ENCODE measurements at regions not wholly inside any gene's neighbourhood (a gene's known extent, or its start where the extent isn't known, plus 50 kb on each side); places are given as distances from the start of the nearest gene placed in this dataset.
"Not testable (repeated sequence)": the region's sequence is repeated elsewhere in the genome, so short reads cannot be mapped to it uniquely, and the experiment has no call there.

GRCh38 chr5:62812621-62813255 lies 234.1 kb downstream of the LRRC70 start:
- DNase-seq (no peak), ATAC-seq (no peak)
- peaks cover 3 to 4% of the 10 kb centered on the region in 2 donors for H3K9me3 Mint-ChIP-seq
- Histone ChIP-seq H3K4me3 (ENCODE audit: low read length) (no peak overlapping the region), H3K27ac (ENCODE audit: low read length) (no peak overlapping the region), H3K4me1 (ENCODE audit: control insufficient read depth, insufficient read depth, low read length) (no peaks in the 10 kb centered on the region), H3K36me3 (ENCODE audit: control insufficient read depth, insufficient read depth, low read length) (no peaks in the 10 kb centered on the region), H3K27me3 (ENCODE audit: control insufficient read depth, insufficient read depth, low read length) (no peaks in the 10 kb centered on the region), H3K9me3 (ENCODE audit: control insufficient read depth, insufficient read depth, low read length) (no peaks in the 10 kb centered on the region)
- 73% methylated on average over 6 of the region's 6 CpGs for WGBS (ENCODE audit: insufficient coverage)
- H3K4me3 Mint-ChIP-seq, result no peak overlapping the region
- no peak for TF ChIP-seq CTCF (IDR thresholded peaks at IDR 0.05)
- no peaks in the 10 kb centered on the region for H3K36me3 Mint-ChIP-seq
- intact Hi-C loops (cut with micrococcal nuclease), result no loop called here
- H3K4me1 Mint-ChIP-seq, result no peaks in the 10 kb centered on the region
- H3K27ac Mint-ChIP-seq, result no peak overlapping the region
- H3K27me3 Mint-ChIP-seq (ENCODE audit: low read depth in 2 of 2), result no peaks in the 10 kb centered on the region

GRCh38 chr5:62804819-62805218 lies 226.2 kb downstream of the LRRC70 start:
- H3K4me3 Mint-ChIP-seq; H3K27ac ChIP-seq (ENCODE audit: low read length); H3K4me1 Mint-ChIP-seq; H3K36me3 Mint-ChIP-seq; H3K27me3 ChIP-seq (ENCODE audit: control insufficient read depth, insufficient read depth, low read length); H3K4me1 ChIP-seq (ENCODE audit: control insufficient read depth, insufficient read depth, low read length); ATAC-seq; H3K27ac Mint-ChIP-seq; H3K9me3 Mint-ChIP-seq; H3K4me3 ChIP-seq (ENCODE audit: low read length); H3K36me3 ChIP-seq (ENCODE audit: control insufficient read depth, insufficient read depth, low read length); DNase-seq; H3K9me3 ChIP-seq (ENCODE audit: control insufficient read depth, insufficient read depth, low read length); intact Hi-C loops (cut with micrococcal nuclease); H3K27me3 Mint-ChIP-seq (ENCODE audit: low read depth in 2 of 2): not testable (repeated sequence)
- WGBS (ENCODE audit: insufficient coverage), result 65% methylated on average over 12 of the region's 13 CpGs

GRCh38 chr5:62795926-62796325 lies 217.3 kb downstream of the LRRC70 start:
- Mint-ChIP-seq H3K27ac (no peak overlapping the region), H3K4me3 (no peak overlapping the region), H3K9me3 (peaks cover 9% of the 10 kb centered on the region in 2 donors), H3K36me3 (peaks cover 8% of the 10 kb centered on the region), H3K27me3 (ENCODE audit: low read depth in 2 of 2) (no peaks in the 10 kb centered on the region), H3K4me1 (no peaks in the 10 kb centered on the region)
- H3K4me3 ChIP-seq (ENCODE audit: low read length), result no peak overlapping the region
- H3K9me3 ChIP-seq (ENCODE audit: control insufficient read depth, insufficient read depth, low read length), result peaks cover 7% of the 10 kb centered on the region
- no peak for TF ChIP-seq CTCF (IDR thresholded peaks at IDR 0.05)
- ATAC-seq (no peak), DNase-seq (no peak)
- H3K4me1 ChIP-seq (ENCODE audit: control insufficient read depth, insufficient read depth, low read length), result no peaks in the 10 kb centered on the region
- intact Hi-C loops (cut with micrococcal nuclease), result no loop called here
- H3K27me3 ChIP-seq (ENCODE audit: control insufficient read depth, insufficient read depth, low read length), result no peaks in the 10 kb centered on the region
- no peak overlapping the region for H3K27ac ChIP-seq (ENCODE audit: low read length)
- no peaks in the 10 kb centered on the region for H3K36me3 ChIP-seq (ENCODE audit: control insufficient read depth, insufficient read depth, low read length)

- H3K4me3 ChIP-seq (ENCODE audit: low read length), result no peak overlapping the region
- H3K4me1 ChIP-seq (ENCODE audit: control insufficient read depth, insufficient read depth, low read length), result no peaks in the 10 kb centered on the region
- Mint-ChIP-seq H3K4me1 (no peaks in the 10 kb centered on the region), H3K4me3 (no peak overlapping the region), H3K9me3 (peaks cover 9% of the 10 kb centered on the region in 2 donors), H3K36me3 (peaks cover 8% of the 10 kb centered on the region), H3K27me3 (ENCODE audit: low read depth in 2 of 2) (peaks cover 0 to 5% of the 10 kb centered on the region in 2 donors), H3K27ac (no peak overlapping the region)
- 83% methylated on average over 4 of the region's 4 CpGs for WGBS (ENCODE audit: insufficient coverage)
- intact Hi-C loops (cut with micrococcal nuclease), result no loop called here
- TF ChIP-seq CTCF (IDR thresholded peaks at IDR 0.05), result no peak
- ATAC-seq (no peak), DNase-seq (no peak)
- no peaks in the 10 kb centered on the region for H3K36me3 ChIP-seq (ENCODE audit: control insufficient read depth, insufficient read depth, low read length)
- no peaks in the 10 kb centered on the region for H3K27me3 ChIP-seq (ENCODE audit: control insufficient read depth, insufficient read depth, low read length)
- no peak overlapping the region for H3K27ac ChIP-seq (ENCODE audit: low read length)
- peaks cover 7% of the 10 kb centered on the region for H3K9me3 ChIP-seq (ENCODE audit: control insufficient read depth, insufficient read depth, low read length)
Observed at GRCh38 chr5:62794456-62794855, 215.8 kb downstream of the LRRC70 start.
